ENCODE measurements at regions not wholly inside any gene's neighbourhood (a gene's known extent, or its start where the extent isn't known, plus 50 kb on each side); places are given as distances from the start of the nearest gene placed in this dataset.
"Not testable (repeated sequence)": the region's sequence is repeated elsewhere in the genome, so short reads cannot be mapped to it uniquely, and the experiment has no call there.

GRCh38 chr1:229008347-229008746 is 262.6 kb upstream of the RAB4A start:
- not testable (repeated sequence) for TF ChIP-seq CTCF, POLR2AphosphoS5 (IDR thresholded peaks at IDR 0.05)

All from breast epithelium (tissue), 3 donors.